Activated T-helper 1 cell treated with anti-CD3 and anti-CD28 coated beads, Interleukin-2, amount 50 U/mL, for 16 hours (primary cell): ENCODE measurements at regions not wholly inside any gene's neighbourhood (a gene's known extent, or its start where the extent isn't known, plus 50 kb on each side); places are given as distances from the start of the nearest gene placed in this dataset.
"Not testable (repeated sequence)": the region's sequence is repeated elsewhere in the genome, so short reads cannot be mapped to it uniquely, and the experiment has no call there.

Source experiments
- DNase-seq, 2 donors: peaks; one replicate each; pipeline ENCODE4 v3.0.0-alpha.2; 2020; ENCODE audit warnings: low read depth in 1 of 2, low spot score in 1 of 2

GRCh38 chr16:65752522-65752844, 614.0 kb upstream of the CDH5 start:
- DNase-seq: no peak

GRCh38 chr16:65751622-65752521, 614.6 kb upstream of the CDH5 start:
- DNase-seq: no peak

- no peak for DNase-seq
Measured at GRCh38 chr16:65749506-65749905, 617.0 kb upstream of the CDH5 start.

- DNase-seq: no peak
Measured at GRCh38 chr16:65746941-65747340, 619.5 kb upstream of the CDH5 start.

- DNase-seq: no peak
Measured at GRCh38 chr16:65745201-65745708, 621.2 kb upstream of the CDH5 start.

- no peak for DNase-seq
Measured at GRCh38 chr16:65744401-65744800, 622.1 kb upstream of the CDH5 start.

GRCh38 chr16:65743558-65743957, 621.7 kb upstream of the CDH11 start:
- no peak for DNase-seq

GRCh38 chr16:65740711-65741110, 618.8 kb upstream of the CDH11 start:
- DNase-seq: no peak

- DNase-seq: no peak
Measured at GRCh38 chr16:65739518-65739917, 617.7 kb upstream of the CDH11 start.

- DNase-seq: no peak
Measured at GRCh38 chr16:65737831-65738230, 616.0 kb upstream of the CDH11 start.

GRCh38 chr16:65735615-65736014, 613.8 kb upstream of the CDH11 start:
- DNase-seq: not testable (repeated sequence)

GRCh38 chr16:65733721-65734120, 611.9 kb upstream of the CDH11 start:
- DNase-seq: no peak

GRCh38 chr16:65731833-65732232, 610.0 kb upstream of the CDH11 start:
- DNase-seq: no peak

- DNase-seq: no peak
Measured at GRCh38 chr16:65728652-65729051, 606.8 kb upstream of the CDH11 start.

- no peak for DNase-seq
Measured at GRCh38 chr16:65728167-65728566, 606.3 kb upstream of the CDH11 start.

GRCh38 chr16:65727534-65728137, 605.8 kb upstream of the CDH11 start:
- DNase-seq: no peak

GRCh38 chr16:65725156-65725845, 603.4 kb upstream of the CDH11 start:
- DNase-seq: no peak

- DNase-seq: no peak
Measured at GRCh38 chr16:65722429-65722828, 600.6 kb upstream of the CDH11 start.

GRCh38 chr16:65717846-65718245, 596.0 kb upstream of the CDH11 start:
- DNase-seq: no peak

- DNase-seq: no peak
Measured at GRCh38 chr16:65716737-65717700, 595.2 kb upstream of the CDH11 start.
